GM23338 (cell line): ENCODE measurements at regions not wholly inside any gene's neighbourhood (a gene's known extent, or its start where the extent isn't known, plus 50 kb on each side); places are given as distances from the start of the nearest gene placed in this dataset.

Experiments used
- CREB1 ChIP-seq: fragments of 250-450 bp; sonication (Bioruptor Pico); IDR thresholded peaks from 2 replicates; pipeline ENCODE4 v1.5.0; 2020; ENCODE audit warnings: low read depth, mild to moderate bottlenecking, moderate library complexity
- ETS1 ChIP-seq: IDR thresholded peaks from 2 replicates; pipeline ENCODE4 v1.6.1; 2016; ENCODE audit warnings: antibody characterized with exemption
- EZH2 ChIP-seq: fragments of 200-600 bp; sonication (generic); IDR thresholded peaks from one replicate; pipeline ENCODE4 v1.8.0; 2017; ENCODE audit warnings: antibody characterized with exemption, mild to moderate bottlenecking, low read depth; ENCODE audit not compliant: unreplicated experiment
- EZH2phosphoT487 ChIP-seq: fragments of 200-600 bp; sonication (generic); IDR thresholded peaks from one replicate; pipeline ENCODE4 v1.8.1; 2018; ENCODE audit warnings: antibody characterized with exemption; ENCODE audit not compliant: unreplicated experiment
- JUNB ChIP-seq: IDR thresholded peaks from one replicate; pipeline ENCODE4 v1.6.1; 2016; ENCODE audit warnings: antibody characterized with exemption; ENCODE audit not compliant: unreplicated experiment
- NANOG ChIP-seq: IDR thresholded peaks from 2 replicates; pipeline ENCODE4 v1.6.1; 2016; ENCODE audit warnings: antibody characterized with exemption, borderline replicate concordance
- POLR2AphosphoS5 ChIP-seq: IDR thresholded peaks from 2 replicates; pipeline ENCODE4 v1.6.1; 2016; ENCODE audit warnings: antibody characterized with exemption, low read depth
- STAT1 ChIP-seq: IDR thresholded peaks from one replicate; pipeline ENCODE4 v1.6.1; 2016; ENCODE audit warnings: antibody characterized with exemption; ENCODE audit not compliant: unreplicated experiment
- ZNF114 ChIP-seq: fragments of 250-450 bp; sonication (Bioruptor Pico); IDR thresholded peaks from 2 replicates; pipeline ENCODE4 v1.5.0; 2020; ENCODE audit warnings: mild to moderate bottlenecking, moderate library complexity
- TF ChIP-seq, protein P1 (sequence below), 2 experiments: fragments of 200-600 bp in 1 of 2; sonication (generic) in 1 of 2; conservative IDR thresholded peaks; 2 replicates each; pipeline versions ENCODE4 v1.5.1 to v1.6.1; 2016 to 2017; ENCODE audit warnings: antibody characterized with exemption in 2 of 2, low read depth in 2 of 2, mild to moderate bottlenecking in 2 of 2, moderate library complexity in 1 of 2
- TF ChIP-seq, protein P2 (sequence below): IDR thresholded peaks from one replicate; pipeline ENCODE4 v1.6.1; 2018; ENCODE audit warnings: antibody characterized with exemption; ENCODE audit not compliant: unreplicated experiment
- TF ChIP-seq, protein P3 (sequence below): fragments of 250-450 bp; sonication (Bioruptor Pico); IDR thresholded peaks from 2 replicates; pipeline ENCODE4 v1.5.0; 2020; ENCODE audit warnings: mild to moderate bottlenecking, moderate library complexity

GRCh38 chr4:121221608-121222007, 57.5 kb upstream of the TNIP3 start:
- no peak for TF ChIP-seq CREB1 (CRISPR knock-in tag)
- TF ChIP-seq, protein P1, sequence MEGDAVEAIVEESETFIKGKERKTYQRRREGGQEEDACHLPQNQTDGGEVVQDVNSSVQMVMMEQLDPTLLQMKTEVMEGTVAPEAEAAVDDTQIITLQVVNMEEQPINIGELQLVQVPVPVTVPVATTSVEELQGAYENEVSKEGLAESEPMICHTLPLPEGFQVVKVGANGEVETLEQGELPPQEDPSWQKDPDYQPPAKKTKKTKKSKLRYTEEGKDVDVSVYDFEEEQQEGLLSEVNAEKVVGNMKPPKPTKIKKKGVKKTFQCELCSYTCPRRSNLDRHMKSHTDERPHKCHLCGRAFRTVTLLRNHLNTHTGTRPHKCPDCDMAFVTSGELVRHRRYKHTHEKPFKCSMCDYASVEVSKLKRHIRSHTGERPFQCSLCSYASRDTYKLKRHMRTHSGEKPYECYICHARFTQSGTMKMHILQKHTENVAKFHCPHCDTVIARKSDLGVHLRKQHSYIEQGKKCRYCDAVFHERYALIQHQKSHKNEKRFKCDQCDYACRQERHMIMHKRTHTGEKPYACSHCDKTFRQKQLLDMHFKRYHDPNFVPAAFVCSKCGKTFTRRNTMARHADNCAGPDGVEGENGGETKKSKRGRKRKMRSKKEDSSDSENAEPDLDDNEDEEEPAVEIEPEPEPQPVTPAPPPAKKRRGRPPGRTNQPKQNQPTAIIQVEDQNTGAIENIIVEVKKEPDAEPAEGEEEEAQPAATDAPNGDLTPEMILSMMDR (conservative IDR thresholded peaks at IDR 0.05; ENCODE audit: low read depth in 2 of 2), result no peak
- no peak for TF ChIP-seq JUNB
- no peak for TF ChIP-seq EZH2
- TF ChIP-seq, protein P2, sequence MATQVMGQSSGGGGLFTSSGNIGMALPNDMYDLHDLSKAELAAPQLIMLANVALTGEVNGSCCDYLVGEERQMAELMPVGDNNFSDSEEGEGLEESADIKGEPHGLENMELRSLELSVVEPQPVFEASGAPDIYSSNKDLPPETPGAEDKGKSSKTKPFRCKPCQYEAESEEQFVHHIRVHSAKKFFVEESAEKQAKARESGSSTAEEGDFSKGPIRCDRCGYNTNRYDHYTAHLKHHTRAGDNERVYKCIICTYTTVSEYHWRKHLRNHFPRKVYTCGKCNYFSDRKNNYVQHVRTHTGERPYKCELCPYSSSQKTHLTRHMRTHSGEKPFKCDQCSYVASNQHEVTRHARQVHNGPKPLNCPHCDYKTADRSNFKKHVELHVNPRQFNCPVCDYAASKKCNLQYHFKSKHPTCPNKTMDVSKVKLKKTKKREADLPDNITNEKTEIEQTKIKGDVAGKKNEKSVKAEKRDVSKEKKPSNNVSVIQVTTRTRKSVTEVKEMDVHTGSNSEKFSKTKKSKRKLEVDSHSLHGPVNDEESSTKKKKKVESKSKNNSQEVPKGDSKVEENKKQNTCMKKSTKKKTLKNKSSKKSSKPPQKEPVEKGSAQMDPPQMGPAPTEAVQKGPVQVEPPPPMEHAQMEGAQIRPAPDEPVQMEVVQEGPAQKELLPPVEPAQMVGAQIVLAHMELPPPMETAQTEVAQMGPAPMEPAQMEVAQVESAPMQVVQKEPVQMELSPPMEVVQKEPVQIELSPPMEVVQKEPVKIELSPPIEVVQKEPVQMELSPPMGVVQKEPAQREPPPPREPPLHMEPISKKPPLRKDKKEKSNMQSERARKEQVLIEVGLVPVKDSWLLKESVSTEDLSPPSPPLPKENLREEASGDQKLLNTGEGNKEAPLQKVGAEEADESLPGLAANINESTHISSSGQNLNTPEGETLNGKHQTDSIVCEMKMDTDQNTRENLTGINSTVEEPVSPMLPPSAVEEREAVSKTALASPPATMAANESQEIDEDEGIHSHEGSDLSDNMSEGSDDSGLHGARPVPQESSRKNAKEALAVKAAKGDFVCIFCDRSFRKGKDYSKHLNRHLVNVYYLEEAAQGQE, result no peak
- no peak for TF ChIP-seq EZH2phosphoT487
- no peak for TF ChIP-seq POLR2AphosphoS5
- TF ChIP-seq ZNF114 (CRISPR knock-in tag), result no peak
- TF ChIP-seq ETS1, result no peak
- TF ChIP-seq STAT1, result no peak
- TF ChIP-seq, protein P3, sequence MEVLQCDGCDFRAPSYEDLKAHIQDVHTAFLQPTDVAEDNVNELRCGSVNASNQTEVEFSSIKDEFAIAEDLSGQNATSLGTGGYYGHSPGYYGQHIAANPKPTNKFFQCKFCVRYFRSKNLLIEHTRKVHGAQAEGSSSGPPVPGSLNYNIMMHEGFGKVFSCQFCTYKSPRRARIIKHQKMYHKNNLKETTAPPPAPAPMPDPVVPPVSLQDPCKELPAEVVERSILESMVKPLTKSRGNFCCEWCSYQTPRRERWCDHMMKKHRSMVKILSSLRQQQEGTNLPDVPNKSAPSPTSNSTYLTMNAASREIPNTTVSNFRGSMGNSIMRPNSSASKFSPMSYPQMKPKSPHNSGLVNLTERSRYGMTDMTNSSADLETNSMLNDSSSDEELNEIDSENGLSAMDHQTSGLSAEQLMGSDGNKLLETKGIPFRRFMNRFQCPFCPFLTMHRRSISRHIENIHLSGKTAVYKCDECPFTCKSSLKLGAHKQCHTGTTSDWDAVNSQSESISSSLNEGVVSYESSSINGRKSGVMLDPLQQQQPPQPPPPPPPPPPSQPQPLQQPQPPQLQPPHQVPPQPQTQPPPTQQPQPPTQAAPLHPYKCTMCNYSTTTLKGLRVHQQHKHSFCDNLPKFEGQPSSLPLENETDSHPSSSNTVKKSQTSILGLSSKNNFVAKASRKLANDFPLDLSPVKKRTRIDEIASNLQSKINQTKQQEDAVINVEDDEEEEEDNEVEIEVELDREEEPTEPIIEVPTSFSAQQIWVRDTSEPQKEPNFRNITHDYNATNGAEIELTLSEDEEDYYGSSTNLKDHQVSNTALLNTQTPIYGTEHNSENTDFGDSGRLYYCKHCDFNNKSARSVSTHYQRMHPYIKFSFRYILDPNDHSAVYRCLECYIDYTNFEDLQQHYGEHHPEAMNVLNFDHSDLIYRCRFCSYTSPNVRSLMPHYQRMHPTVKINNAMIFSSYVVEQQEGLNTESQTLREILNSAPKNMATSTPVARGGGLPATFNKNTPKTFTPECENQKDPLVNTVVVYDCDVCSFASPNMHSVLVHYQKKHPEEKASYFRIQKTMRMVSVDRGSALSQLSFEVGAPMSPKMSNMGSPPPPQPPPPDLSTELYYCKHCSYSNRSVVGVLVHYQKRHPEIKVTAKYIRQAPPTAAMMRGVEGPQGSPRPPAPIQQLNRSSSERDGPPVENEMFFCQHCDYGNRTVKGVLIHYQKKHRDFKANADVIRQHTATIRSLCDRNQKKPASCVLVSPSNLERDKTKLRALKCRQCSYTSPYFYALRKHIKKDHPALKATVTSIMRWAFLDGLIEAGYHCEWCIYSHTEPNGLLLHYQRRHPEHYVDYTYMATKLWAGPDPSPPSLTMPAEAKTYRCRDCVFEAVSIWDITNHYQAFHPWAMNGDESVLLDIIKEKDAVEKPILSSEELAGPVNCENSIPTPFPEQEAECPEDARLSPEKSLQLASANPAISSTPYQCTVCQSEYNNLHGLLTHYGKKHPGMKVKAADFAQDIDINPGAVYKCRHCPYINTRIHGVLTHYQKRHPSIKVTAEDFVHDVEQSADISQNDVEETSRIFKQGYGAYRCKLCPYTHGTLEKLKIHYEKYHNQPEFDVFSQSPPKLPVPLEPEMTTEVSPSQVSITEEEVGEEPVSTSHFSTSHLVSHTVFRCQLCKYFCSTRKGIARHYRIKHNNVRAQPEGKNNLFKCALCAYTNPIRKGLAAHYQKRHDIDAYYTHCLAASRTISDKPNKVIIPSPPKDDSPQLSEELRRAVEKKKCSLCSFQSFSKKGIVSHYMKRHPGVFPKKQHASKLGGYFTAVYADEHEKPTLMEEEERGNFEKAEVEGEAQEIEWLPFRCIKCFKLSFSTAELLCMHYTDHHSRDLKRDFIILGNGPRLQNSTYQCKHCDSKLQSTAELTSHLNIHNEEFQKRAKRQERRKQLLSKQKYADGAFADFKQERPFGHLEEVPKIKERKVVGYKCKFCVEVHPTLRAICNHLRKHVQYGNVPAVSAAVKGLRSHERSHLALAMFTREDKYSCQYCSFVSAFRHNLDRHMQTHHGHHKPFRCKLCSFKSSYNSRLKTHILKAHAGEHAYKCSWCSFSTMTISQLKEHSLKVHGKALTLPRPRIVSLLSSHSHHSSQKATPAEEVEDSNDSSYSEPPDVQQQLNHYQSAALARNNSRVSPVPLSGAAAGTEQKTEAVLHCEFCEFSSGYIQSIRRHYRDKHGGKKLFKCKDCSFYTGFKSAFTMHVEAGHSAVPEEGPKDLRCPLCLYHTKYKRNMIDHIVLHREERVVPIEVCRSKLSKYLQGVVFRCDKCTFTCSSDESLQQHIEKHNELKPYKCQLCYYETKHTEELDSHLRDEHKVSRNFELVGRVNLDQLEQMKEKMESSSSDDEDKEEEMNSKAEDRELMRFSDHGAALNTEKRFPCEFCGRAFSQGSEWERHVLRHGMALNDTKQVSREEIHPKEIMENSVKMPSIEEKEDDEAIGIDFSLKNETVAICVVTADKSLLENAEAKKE (CRISPR knock-in tag), result no peak
- no peak for TF ChIP-seq NANOG
